ENCODE measurements at regions not wholly inside any gene's neighbourhood (a gene's known extent, or its start where the extent isn't known, plus 50 kb on each side); places are given as distances from the start of the nearest gene placed in this dataset.

DNA sequence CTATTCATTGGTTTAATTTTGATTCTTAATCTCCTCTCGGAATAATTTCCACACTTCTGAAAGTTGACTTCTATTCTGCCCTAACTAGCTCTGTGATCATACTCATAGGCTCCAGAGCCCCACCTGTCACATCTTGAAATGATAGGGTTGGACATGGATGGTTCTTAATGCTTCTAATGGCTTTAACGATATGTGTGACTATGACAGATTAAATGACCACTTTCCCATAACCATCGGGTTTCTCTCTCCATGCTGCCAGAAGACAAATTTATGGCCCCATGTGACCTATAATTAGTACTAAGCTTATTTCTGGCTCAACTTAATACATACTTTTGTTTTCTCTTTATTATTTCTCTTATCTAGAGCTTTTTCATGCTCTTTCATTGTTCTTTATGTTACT is 251.1 kb upstream of the TUT7 start:
- no peaks in the 10 kb centered on the region for H3K36me3 ChIP-seq
- H3K27me3 ChIP-seq, result peaks cover 0 to 3% (median 0%) of the 10 kb centered on the region in 7 donors
- DNase-seq (no peak), ATAC-seq (no peak)
- H3K4me1 ChIP-seq, result peaks cover 0 to 19% (median 9%) of the 10 kb centered on the region in 9 donors
- no peaks in the 10 kb centered on the region for H3K9me3 ChIP-seq
- 87 to 88% methylated on average over 3 of the region's 3 CpGs for WGBS, 2 donors
- H3K27ac ChIP-seq, result no peak overlapping the region
- intact Hi-C loops (cut with DNase I), result no loop called here
- no peak overlapping the region for H3K4me3 ChIP-seq
- no peak for TF ChIP-seq CTCF (IDR thresholded peaks at IDR 0.05)

GRCh38 chr9:86604741-86605140 is 250.5 kb upstream of the TUT7 start:
- no peak for ATAC-seq
- no peak overlapping the region for H3K4me3 ChIP-seq
- no peak overlapping the region for H3K27ac ChIP-seq
- H3K4me1 ChIP-seq, result peaks cover 0 to 24% (median 9%) of the 10 kb centered on the region in 9 donors
- no peak for DNase-seq
- H3K36me3 ChIP-seq, result no peaks in the 10 kb centered on the region
- H3K9me3 ChIP-seq, result no peaks in the 10 kb centered on the region
- peaks cover 0 to 3% (median 0%) of the 10 kb centered on the region in 7 donors for H3K27me3 ChIP-seq
- no peak for TF ChIP-seq CTCF (IDR thresholded peaks at IDR 0.05)
- intact Hi-C loops (cut with DNase I), result no loop called here

DNA sequence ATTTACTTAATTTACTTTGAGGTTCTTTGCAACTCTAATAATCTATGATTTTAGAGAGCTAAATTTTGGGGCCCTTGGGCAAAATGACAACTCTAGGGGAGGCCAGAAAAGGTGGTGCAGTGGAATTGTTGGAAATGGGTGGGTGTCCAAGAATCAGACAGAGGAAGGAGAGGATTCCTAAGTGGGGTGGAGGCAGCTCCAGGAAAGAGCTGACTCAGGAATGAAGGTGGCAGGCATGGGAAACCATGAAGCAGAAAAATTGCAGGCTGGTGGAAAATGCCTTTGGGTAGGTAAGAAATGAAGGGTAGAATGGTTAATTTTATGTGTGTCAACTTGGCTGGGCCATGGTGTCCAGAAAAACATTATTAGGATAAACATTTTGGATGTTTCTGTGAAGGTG is 248.5 kb upstream of the TUT7 start:
- intact Hi-C loops (cut with DNase I), result no loop called here
- Histone ChIP-seq H3K9me3 (no peaks in the 10 kb centered on the region), H3K36me3 (no peaks in the 10 kb centered on the region), H3K4me1 (peaks cover 0 to 39% (median 9%) of the 10 kb centered on the region in 9 donors), H3K4me3 (no peak overlapping the region), H3K27ac (no peak overlapping the region), H3K27me3 (peaks cover 0 to 6% (median 0%) of the 10 kb centered on the region in 7 donors)
- ATAC-seq, result no peak
- no peak for TF ChIP-seq CTCF (IDR thresholded peaks at IDR 0.05)
- DNase-seq, result no peak

GRCh38 chr9:86601697-86602096 is 247.5 kb upstream of the TUT7 start:
- no peak for DNase-seq
- no peak overlapping the region for H3K27ac ChIP-seq
- peaks cover 0 to 5% (median 0%) of the 10 kb centered on the region in 11 donors for H3K9me3 ChIP-seq
- H3K36me3 ChIP-seq, result no peaks in the 10 kb centered on the region
- 50 to 61% methylated on average over 3 of the region's 3 CpGs for WGBS, 2 donors
- TF ChIP-seq CTCF (IDR thresholded peaks at IDR 0.05), result no peak
- H3K4me1 ChIP-seq, result peaks cover 0 to 39% (median 9%) of the 10 kb centered on the region in 9 donors
- intact Hi-C loops (cut with DNase I), result no loop called here
- no peak overlapping the region for H3K4me3 ChIP-seq
- no peak for ATAC-seq
- peaks cover 0 to 6% (median 0%) of the 10 kb centered on the region in 7 donors for H3K27me3 ChIP-seq

All from heart right ventricle (tissue), 16 donors.